NCI-H526 (cell line): ENCODE measurements at regions not wholly inside any gene's neighbourhood (a gene's known extent, or its start where the extent isn't known, plus 50 kb on each side); places are given as distances from the start of the nearest gene placed in this dataset.

Experiments used
- DNase-seq, 2 experiments: peaks; one replicate each; lab custom pipeline; 2025; lab: John Stamatoyannopoulos, UW

GRCh38 chr22:25350551-25350971 is 131.1 kb downstream of the CRYBB2 start:
- DNase-seq = no peak

GRCh38 chr22:25351631-25352293 is 132.3 kb downstream of the CRYBB2 start:
- no peak for DNase-seq

DNA sequence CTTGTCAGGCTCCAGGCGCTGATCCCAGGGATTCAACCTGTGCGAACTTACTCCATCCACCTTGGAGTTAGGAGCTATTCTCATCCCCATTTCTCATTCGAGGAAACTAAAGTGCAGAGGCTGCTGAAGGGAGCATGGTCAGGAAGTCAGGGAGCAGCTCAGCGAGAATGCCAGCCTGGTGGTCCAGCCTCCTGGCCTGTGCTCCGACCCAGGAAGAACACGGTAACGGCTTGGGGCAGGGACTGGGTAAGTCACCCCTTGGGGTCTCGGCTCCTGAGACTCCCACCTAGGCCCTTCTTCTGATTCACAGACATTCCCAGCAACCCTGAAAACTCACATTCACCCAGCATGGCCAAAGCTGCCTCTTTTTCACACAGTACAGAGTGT is 132.8 kb downstream of the CRYBB2 start:
- DNase-seq = no peak

DNA sequence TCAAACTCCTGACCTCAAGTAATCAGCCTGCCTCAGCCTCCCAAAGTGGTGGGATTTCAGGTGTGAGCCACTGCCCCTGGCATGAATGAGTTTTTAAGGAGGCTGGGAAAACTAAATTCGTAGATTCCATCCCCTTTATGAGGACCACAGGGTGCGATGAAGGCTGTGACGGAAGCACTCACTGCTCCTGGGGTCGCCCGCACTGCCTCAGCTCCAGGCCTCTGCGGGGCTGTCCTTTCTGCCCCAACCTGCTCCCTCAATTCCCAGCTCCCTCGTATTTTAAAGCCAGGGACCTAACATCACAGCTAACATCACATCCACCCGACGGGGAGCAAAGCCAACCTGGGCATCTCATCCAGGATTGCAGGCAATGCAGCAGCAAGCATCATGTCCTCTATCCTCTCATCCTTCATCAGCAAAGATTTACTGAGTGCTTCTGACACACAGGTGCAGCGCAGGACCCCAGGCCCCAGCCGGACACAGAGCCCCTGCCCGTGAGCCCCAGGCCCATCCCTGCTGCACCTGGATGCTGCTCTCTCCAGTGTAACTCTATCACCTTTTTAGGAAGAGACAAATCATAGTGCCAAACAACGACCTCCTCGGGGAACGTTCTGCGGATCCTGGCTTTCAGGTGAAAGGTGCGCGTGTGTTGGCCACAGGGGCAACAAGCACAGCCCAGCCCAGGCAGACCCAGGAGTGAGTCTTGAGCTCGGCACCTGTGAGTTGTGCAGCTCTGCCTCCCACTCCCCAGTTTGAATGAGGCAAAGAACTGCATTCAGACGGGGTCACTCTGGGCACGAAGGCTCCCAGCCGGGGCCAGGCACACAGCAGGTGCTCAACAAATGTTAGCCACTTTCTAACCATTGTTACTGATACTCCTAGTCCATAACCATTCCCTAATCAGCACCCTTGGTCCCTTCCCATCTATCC is 134.3 kb downstream of the CRYBB2 start:
- DNase-seq = no peak

DNA sequence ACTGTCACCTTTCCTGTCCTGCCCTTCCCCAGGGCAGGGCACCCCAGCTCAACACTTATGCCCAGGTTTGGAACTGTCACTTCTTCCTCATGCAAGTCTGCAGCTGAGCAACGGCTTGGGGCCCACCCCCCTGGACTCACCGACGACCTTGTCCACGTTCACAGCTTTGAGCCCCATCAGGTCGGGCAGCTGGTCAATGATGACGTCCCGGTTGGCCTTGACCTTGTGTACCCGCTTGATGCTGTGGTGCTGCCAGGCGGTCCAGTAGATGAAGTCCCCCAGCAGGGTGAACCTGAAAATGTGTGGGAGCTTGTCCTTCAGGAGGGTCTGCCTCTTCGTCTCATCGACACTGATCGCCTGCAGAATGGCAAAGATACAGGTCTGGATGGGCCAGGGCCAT is 135.0 kb downstream of the CRYBB2 start:
- DNase-seq = no peak

- no peak for DNase-seq
Measured at GRCh38 chr22:25357132-25357455, 137.7 kb downstream of the CRYBB2 start.

GRCh38 chr22:25357606-25358420 is 138.4 kb downstream of the CRYBB2 start:
- no peak for DNase-seq

- DNase-seq = no peak
Measured at GRCh38 chr22:25358421-25359170, 139.2 kb downstream of the CRYBB2 start.

DNA sequence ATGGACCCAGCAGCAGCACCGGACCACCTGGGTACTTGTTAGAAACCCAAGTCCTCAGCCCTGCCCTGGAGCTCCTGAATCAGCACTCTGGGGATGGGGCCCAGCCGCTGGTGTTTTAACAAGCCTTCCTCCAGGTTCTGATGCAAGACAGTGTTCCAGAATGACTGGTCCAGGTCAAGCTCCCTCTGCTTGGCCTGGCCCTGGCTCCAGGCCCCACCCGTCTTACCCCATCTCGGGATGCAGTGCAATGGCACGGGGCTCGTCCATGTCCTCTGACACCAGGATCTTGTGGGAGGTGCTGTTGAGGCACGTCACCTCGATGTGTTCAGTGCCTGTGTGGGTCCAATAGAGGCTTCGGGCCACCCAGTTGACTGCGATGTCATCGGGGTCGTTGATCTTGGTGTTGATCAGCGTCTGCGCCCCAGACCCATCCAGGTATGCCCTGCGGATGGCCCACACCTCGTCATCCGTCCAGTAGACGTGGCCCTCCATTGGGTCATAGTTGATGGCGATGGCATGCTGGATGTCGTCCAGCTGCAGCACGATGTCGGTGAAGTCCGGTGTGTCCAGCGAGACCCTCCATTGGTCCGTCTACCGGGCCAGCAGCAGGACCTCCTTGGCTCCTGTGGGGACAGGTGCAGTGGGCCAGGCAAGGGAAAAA is 140.3 kb downstream of the CRYBB2 start:
- no peak for DNase-seq

- DNase-seq = no peak
Measured at GRCh38 chr22:25360411-25360810, 141.0 kb downstream of the CRYBB2 start.

GRCh38 chr22:25360891-25361645 is 141.6 kb downstream of the CRYBB2 start:
- DNase-seq = no peak

DNA sequence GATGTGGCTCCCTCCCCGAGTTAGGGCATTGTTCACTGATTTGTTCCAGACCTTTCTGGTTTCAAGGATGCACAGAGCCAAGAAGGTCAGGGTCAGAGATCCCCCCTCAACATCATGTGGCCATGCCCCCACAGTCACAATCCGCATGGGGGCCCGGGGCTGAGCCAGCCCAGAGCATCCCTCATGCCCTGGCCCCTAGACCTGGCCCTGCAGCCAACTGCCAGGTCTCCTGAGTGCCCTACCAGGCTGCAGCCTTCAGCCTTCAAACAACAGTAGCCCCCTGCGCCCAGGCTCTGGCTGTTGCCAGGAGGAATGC is 142.4 kb downstream of the CRYBB2 start:
- no peak for DNase-seq

- peak; percentile 9 to 58 for DNase-seq
Measured at GRCh38 chr22:25362215-25362882, 142.9 kb downstream of the CRYBB2 start.

DNA sequence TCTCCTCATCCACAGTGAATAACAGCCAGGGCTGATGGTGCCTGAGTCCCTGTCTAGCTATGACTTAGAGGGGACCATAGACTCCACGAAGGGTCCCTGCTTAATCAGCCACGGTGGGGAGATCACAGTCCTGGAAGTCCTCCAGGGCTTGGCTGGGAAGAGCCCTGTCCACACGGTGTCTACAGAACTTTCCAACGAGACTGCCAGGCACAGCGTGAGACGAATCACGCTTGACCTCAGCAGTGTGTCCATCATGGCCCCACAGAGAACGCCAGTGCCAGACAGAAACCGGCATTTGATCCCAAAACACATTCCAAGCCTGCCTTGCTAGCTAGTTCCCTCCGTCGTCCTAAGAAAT is 143.4 kb downstream of the CRYBB2 start:
- no peak for DNase-seq

DNA sequence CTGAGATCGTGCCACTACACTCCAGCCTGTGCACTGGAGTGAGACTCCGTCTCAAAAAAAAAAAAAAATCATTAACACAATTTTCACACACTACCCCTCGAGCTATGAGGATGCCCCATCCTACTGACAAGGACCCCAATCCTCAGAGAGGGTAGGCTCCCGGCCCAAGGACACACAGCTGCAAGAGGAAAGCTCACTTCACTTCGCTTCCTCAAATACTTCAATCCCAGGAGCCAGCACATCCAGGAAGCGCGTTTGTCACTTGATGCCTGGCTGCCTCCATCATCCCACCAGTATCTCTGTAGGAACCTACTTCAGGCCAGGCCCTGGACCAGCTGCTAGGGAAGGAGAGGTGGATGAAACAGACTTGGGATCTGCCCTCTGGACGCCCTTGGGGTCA is 144.0 kb downstream of the CRYBB2 start:
- no peak for DNase-seq

GRCh38 chr22:25364281-25364680 is 144.8 kb downstream of the CRYBB2 start:
- DNase-seq = no peak

GRCh38 chr22:25364736-25365241 is 145.3 kb downstream of the CRYBB2 start:
- DNase-seq = no peak

DNA sequence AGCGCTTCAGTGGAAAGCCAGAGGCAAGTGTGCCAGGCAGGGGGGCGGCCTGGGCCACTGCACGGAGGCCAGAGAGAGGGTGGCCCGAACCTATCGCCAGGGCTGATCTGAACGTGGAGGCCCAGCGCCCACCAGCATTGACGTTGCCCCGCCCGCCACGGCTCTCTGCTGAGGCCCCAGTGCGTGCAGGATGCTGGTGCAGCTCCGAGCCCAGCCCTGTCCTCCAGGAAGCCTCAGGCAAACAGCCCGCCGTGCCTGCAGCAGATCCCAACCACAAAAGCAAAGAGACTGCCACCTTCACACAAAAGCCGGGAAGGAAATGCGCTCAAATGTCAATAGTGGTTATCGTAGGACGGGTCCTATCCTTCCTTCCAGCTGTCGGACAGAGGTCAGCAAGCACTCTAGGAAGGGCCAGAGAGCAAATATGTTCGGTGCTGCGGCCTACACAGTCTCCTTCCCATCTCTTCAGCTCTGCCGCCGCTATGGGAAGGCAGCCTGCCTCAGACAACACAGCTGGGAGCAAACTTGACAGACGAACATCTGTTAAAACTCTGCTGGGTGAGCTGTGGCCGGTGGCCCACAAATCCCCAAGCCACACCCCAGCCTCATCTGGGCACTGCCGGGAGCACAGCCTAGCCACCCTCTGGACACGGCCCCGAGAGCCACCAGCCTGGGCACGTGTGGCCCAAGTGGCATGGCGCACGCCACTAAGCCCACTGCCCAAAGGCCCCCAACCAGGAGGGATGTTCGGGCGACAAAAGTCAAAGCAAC is 146.2 kb downstream of the CRYBB2 start:
- no peak for DNase-seq

- no peak for DNase-seq
Measured at GRCh38 chr22:25366408-25366807, 147.0 kb downstream of the CRYBB2 start.
